ENCODE measurements at regions not wholly inside any gene's neighbourhood (a gene's known extent, or its start where the extent isn't known, plus 50 kb on each side); places are given as distances from the start of the nearest gene placed in this dataset.

DNA sequence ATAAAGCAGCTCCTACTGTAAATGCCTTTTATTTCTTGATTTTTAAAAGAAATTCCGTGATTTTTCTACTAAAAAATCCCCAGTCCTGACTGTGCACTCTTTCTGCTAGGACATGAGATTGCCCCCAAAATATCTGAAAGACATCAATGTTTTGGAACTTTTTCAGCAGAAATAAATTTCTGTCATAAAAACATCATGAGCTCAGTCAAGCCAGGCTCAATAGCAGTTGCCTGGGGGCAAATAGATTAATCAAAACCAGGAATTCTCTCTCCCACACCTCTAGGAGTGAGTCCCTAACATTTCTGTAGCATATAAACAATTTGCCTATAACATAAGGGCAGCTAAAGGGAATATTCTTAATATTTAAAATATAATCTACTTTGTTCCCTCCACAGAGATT, 654.1 kb downstream of the PTPRC start:
- Histone ChIP-seq H3K79me2 (ENCODE audit: insufficient read depth, low read depth) (no peaks in the 10 kb centered on the region), H3K4me3 (IDR thresholded peaks at IDR 0.05; ENCODE audit: insufficient read depth, low read depth, low read length) (no peak overlapping the region), H3K4me2 (no peak overlapping the region), H3K27me3 (ENCODE audit: insufficient read depth, low read depth) (no peaks in the 10 kb centered on the region; the same call in 1 of the 2 replicates), H3K4me1 (ENCODE audit: low read depth, poor library complexity, severe bottlenecking) (no peaks in the 10 kb centered on the region), H3K9ac (no peak overlapping the region), H3K27ac (no peak overlapping the region), H2AFZ (ENCODE audit: low read depth) (no peak overlapping the region), H4K20me1 (ENCODE audit: insufficient read depth) (no peaks in the 10 kb centered on the region), H3K36me3 (ENCODE audit: insufficient read depth) (no peaks in the 10 kb centered on the region)
- TF ChIP-seq, protein P1, sequence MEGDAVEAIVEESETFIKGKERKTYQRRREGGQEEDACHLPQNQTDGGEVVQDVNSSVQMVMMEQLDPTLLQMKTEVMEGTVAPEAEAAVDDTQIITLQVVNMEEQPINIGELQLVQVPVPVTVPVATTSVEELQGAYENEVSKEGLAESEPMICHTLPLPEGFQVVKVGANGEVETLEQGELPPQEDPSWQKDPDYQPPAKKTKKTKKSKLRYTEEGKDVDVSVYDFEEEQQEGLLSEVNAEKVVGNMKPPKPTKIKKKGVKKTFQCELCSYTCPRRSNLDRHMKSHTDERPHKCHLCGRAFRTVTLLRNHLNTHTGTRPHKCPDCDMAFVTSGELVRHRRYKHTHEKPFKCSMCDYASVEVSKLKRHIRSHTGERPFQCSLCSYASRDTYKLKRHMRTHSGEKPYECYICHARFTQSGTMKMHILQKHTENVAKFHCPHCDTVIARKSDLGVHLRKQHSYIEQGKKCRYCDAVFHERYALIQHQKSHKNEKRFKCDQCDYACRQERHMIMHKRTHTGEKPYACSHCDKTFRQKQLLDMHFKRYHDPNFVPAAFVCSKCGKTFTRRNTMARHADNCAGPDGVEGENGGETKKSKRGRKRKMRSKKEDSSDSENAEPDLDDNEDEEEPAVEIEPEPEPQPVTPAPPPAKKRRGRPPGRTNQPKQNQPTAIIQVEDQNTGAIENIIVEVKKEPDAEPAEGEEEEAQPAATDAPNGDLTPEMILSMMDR (conservative IDR thresholded peaks at IDR 0.05; ENCODE audit: low read depth, low read length): no peak

- Histone ChIP-seq H3K4me3 (IDR thresholded peaks at IDR 0.05; ENCODE audit: insufficient read depth, low read depth, low read length) (no peak overlapping the region), H3K4me2 (no peak overlapping the region), H3K27ac (no peak overlapping the region), H3K79me2 (ENCODE audit: insufficient read depth, low read depth) (no peaks in the 10 kb centered on the region), H3K27me3 (ENCODE audit: insufficient read depth, low read depth) (no peaks in the 10 kb centered on the region), H2AFZ (ENCODE audit: low read depth) (no peak overlapping the region), H3K9ac (no peak overlapping the region), H3K36me3 (ENCODE audit: insufficient read depth) (no peaks in the 10 kb centered on the region), H4K20me1 (ENCODE audit: insufficient read depth) (no peaks in the 10 kb centered on the region), H3K4me1 (ENCODE audit: low read depth, poor library complexity, severe bottlenecking) (no peaks in the 10 kb centered on the region)
- TF ChIP-seq, protein P1 (conservative IDR thresholded peaks at IDR 0.05; ENCODE audit: low read depth, low read length): no peak
These were observed 656.3 kb downstream of the PTPRC start for GRCh38 chr1:199295107-199295506.

GRCh38 chr1:199297174-199297573, 658.3 kb downstream of the PTPRC start:
- Histone ChIP-seq H3K79me2 (ENCODE audit: insufficient read depth, low read depth) (no peaks in the 10 kb centered on the region), H4K20me1 (ENCODE audit: insufficient read depth) (no peaks in the 10 kb centered on the region), H3K27ac (no peak overlapping the region), H3K36me3 (ENCODE audit: insufficient read depth) (no peaks in the 10 kb centered on the region), H3K4me2 (no peak overlapping the region), H3K4me1 (ENCODE audit: low read depth, poor library complexity, severe bottlenecking) (no peaks in the 10 kb centered on the region), H2AFZ (ENCODE audit: low read depth) (no peak overlapping the region), H3K9ac (no peak overlapping the region), H3K27me3 (ENCODE audit: insufficient read depth, low read depth) (no peaks in the 10 kb centered on the region), H3K4me3 (IDR thresholded peaks at IDR 0.05; ENCODE audit: insufficient read depth, low read depth, low read length) (no peak overlapping the region)
- TF ChIP-seq, protein P1 (conservative IDR thresholded peaks at IDR 0.05; ENCODE audit: low read depth, low read length): no peak

- Histone ChIP-seq H3K79me2 (ENCODE audit: insufficient read depth, low read depth) (no peaks in the 10 kb centered on the region), H2AFZ (ENCODE audit: low read depth) (no peak overlapping the region), H3K27me3 (ENCODE audit: insufficient read depth, low read depth) (no peaks in the 10 kb centered on the region), H3K4me3 (IDR thresholded peaks at IDR 0.05; ENCODE audit: insufficient read depth, low read depth, low read length) (no peak overlapping the region), H3K27ac (no peak overlapping the region), H3K4me2 (no peak overlapping the region), H3K4me1 (ENCODE audit: low read depth, poor library complexity, severe bottlenecking) (no peaks in the 10 kb centered on the region), H3K36me3 (ENCODE audit: insufficient read depth) (no peaks in the 10 kb centered on the region), H3K9ac (no peak overlapping the region), H4K20me1 (ENCODE audit: insufficient read depth) (no peaks in the 10 kb centered on the region)
- TF ChIP-seq, protein P1 (conservative IDR thresholded peaks at IDR 0.05; ENCODE audit: low read depth, low read length): no peak
These were observed 659.0 kb downstream of the PTPRC start for GRCh38 chr1:199297887-199298286.
